Adipocyte (in vitro differentiated cells): ENCODE measurements at regions not wholly inside any gene's neighbourhood (a gene's known extent, or its start where the extent isn't known, plus 50 kb on each side); places are given as distances from the start of the nearest gene placed in this dataset.
"Not testable (repeated sequence)": the region's sequence is repeated elsewhere in the genome, so short reads cannot be mapped to it uniquely, and the experiment has no call there.

Experiments
- DNase-seq: peaks from one replicate; pipeline ENCODE4 v3.0.0-alpha.2; 2015; ENCODE audit warnings: low read depth
- H3K27me3 ChIP-seq: replicated peaks from 2 replicates; pipeline ENCODE4 v1.7.0; 2013; ENCODE audit warnings: mild to moderate bottlenecking, low read length, moderate library complexity; ENCODE audit not compliant: control insufficient read depth, insufficient read depth
- H3K36me3 ChIP-seq: 2 replicates; pipeline ENCODE4 v1.7.0; 2013; ENCODE audit warnings: low read length, mild to moderate bottlenecking, moderate library complexity; ENCODE audit not compliant: control insufficient read depth, insufficient read depth, severe bottlenecking
- H3K4me1 ChIP-seq: 2 replicates; pipeline ENCODE4 v1.7.0; 2013; ENCODE audit warnings: mild to moderate bottlenecking, low read length, moderate library complexity; ENCODE audit not compliant: control insufficient read depth, insufficient read depth
- H3K4me3 ChIP-seq: 2 replicates; pipeline ENCODE4 v1.7.0; 2013; ENCODE audit warnings: mild to moderate bottlenecking, low read length, moderate library complexity
- H3K9ac ChIP-seq: 2 replicates; pipeline ENCODE4 v1.7.0; 2013; ENCODE audit warnings: mild to moderate bottlenecking, low read length, moderate library complexity
- H3K9me3 ChIP-seq: 2 replicates; pipeline ENCODE4 v1.7.0; 2013; ENCODE audit warnings: mild to moderate bottlenecking, low read length, moderate library complexity; ENCODE audit not compliant: control insufficient read depth

DNA sequence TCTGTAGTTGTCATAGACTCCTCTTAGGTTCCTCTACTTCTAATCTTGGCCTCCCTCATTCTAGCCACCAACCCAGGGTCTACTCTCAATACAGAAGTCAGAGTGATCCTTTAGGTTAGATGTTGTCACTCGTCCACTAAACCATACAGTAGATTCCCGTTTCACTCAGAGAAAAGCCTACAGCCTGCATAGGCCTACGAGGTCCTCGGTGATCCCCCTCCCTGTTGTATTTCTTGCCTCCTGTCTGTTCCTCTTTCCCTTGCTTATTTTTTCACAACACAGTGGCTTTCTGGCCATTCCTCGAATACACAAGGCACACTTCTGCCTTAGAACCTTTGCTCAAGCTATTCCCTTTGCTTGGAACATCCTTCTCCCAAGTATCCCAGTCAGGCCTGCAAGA is 183.0 kb upstream of the PRSS1 start:
- no peak overlapping the region for H3K4me3 ChIP-seq

GRCh38 chr7:142564125-142564524 is 185.1 kb upstream of the PRSS1 start:
- peak; percentile 27 for DNase-seq
- not testable (repeated sequence) for H3K9ac ChIP-seq, H3K36me3 ChIP-seq, H3K27me3 ChIP-seq, H3K4me3 ChIP-seq, H3K9me3 ChIP-seq
- peaks cover 63% of the 10 kb centered on the region for H3K4me1 ChIP-seq

More for the DNA sequence above, 183.0 kb upstream of the PRSS1 start:
- Histone ChIP-seq H3K4me1 (peaks cover 56% of the 10 kb centered on the region), H3K27me3 (no peaks in the 10 kb centered on the region), H3K9me3 (no peaks in the 10 kb centered on the region), H3K36me3 (no peaks in the 10 kb centered on the region), H3K9ac (no peak overlapping the region)
- no peak for DNase-seq

GRCh38 chr7:142563470-142563869 is 185.8 kb upstream of the PRSS1 start:
- peaks cover 63% of the 10 kb centered on the region for H3K4me1 ChIP-seq
- no peaks in the 10 kb centered on the region for H3K9me3 ChIP-seq
- DNase-seq: peak; percentile 45
- no peaks in the 10 kb centered on the region for H3K27me3 ChIP-seq
- H3K4me3 ChIP-seq: no peak overlapping the region
- H3K9ac ChIP-seq: no peak overlapping the region
- H3K36me3 ChIP-seq: no peaks in the 10 kb centered on the region

DNA sequence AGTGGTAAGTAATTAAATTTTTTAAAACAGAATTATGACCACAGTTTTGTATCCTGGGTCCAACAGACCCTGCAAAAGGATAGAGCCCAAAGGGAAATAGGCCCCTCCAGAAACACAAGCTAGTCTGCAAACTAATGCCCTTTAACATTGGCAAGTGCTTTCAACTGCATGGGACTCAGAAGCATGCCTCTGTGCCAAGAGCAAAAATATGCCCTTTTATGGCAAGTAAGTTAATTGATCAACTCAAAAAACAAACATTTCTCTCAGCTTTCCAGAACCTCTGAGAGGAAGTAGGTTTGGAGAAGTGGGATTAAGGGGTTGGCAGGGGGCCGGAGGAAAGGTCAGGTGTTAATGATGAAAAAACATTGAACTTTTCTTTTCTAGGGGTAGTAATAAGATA is 186.6 kb upstream of the PRSS1 start:
- H3K27me3 ChIP-seq: no peaks in the 10 kb centered on the region
- H3K9ac ChIP-seq: no peak overlapping the region
- H3K9me3 ChIP-seq: no peaks in the 10 kb centered on the region
- H3K36me3 ChIP-seq: no peaks in the 10 kb centered on the region
- H3K4me1 ChIP-seq: peaks cover 64% of the 10 kb centered on the region
- H3K4me3 ChIP-seq: no peak overlapping the region
- peak; percentile 34 for DNase-seq

GRCh38 chr7:142561396-142561795 is 187.9 kb upstream of the PRSS1 start:
- not testable (repeated sequence) for DNase-seq, H3K27me3 ChIP-seq, H3K9ac ChIP-seq, H3K36me3 ChIP-seq, H3K9me3 ChIP-seq, H3K4me3 ChIP-seq
- H3K4me1 ChIP-seq: peaks cover 64% of the 10 kb centered on the region

GRCh38 chr7:142560770-142561169 is 188.5 kb upstream of the PRSS1 start:
- peaks cover 68% of the 10 kb centered on the region for H3K4me1 ChIP-seq
- not testable (repeated sequence) for H3K9ac ChIP-seq, H3K36me3 ChIP-seq, H3K27me3 ChIP-seq, H3K9me3 ChIP-seq, DNase-seq, H3K4me3 ChIP-seq

- H3K4me3 ChIP-seq: no peak overlapping the region
- H3K9me3 ChIP-seq: no peaks in the 10 kb centered on the region
- H3K27me3 ChIP-seq: no peaks in the 10 kb centered on the region
- peaks cover 73% of the 10 kb centered on the region for H3K4me1 ChIP-seq
- DNase-seq: no peak
- H3K9ac ChIP-seq: no peak overlapping the region
- H3K36me3 ChIP-seq: no peaks in the 10 kb centered on the region
These were observed 189.1 kb upstream of the PRSS1 start for GRCh38 chr7:142560166-142560565.

GRCh38 chr7:142557971-142558582 is 191.2 kb upstream of the PRSS1 start:
- Histone ChIP-seq H3K9ac (peak overlapping the region; percentile 72), H3K9me3 (no peaks in the 10 kb centered on the region), H3K4me1 (peaks cover 82% of the 10 kb centered on the region), H3K4me3 (no peak overlapping the region), H3K27me3 (no peaks in the 10 kb centered on the region), H3K36me3 (no peaks in the 10 kb centered on the region)
- DNase-seq: peak; percentile 52

DNA sequence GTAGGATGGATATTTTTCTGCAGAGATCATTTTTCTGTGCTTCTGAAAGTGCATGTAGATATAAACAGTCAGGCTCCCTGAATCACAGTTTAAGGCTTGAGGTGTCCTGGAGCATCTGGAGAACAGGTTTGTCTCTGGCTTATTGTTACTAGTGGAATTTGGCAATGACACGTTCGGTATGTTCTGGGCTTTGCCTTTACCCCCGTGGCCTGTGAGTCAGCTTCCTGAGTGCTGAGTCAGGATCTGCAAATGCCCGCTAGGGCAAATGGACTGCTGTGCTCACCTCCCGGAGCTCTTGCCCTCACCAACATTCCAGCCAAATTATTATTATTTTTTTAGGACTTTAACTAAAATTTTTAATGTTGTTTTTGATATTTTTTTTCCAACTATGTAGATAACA is 192.5 kb upstream of the PRSS1 start:
- H3K4me3 ChIP-seq: no peak overlapping the region
- H3K27me3 ChIP-seq: no peaks in the 10 kb centered on the region
- H3K4me1 ChIP-seq: peaks cover 71% of the 10 kb centered on the region
- peak overlapping the region; percentile 72 for H3K9ac ChIP-seq
- peak; percentile 94 for DNase-seq
- H3K36me3 ChIP-seq: no peaks in the 10 kb centered on the region
- H3K9me3 ChIP-seq: no peaks in the 10 kb centered on the region

DNA sequence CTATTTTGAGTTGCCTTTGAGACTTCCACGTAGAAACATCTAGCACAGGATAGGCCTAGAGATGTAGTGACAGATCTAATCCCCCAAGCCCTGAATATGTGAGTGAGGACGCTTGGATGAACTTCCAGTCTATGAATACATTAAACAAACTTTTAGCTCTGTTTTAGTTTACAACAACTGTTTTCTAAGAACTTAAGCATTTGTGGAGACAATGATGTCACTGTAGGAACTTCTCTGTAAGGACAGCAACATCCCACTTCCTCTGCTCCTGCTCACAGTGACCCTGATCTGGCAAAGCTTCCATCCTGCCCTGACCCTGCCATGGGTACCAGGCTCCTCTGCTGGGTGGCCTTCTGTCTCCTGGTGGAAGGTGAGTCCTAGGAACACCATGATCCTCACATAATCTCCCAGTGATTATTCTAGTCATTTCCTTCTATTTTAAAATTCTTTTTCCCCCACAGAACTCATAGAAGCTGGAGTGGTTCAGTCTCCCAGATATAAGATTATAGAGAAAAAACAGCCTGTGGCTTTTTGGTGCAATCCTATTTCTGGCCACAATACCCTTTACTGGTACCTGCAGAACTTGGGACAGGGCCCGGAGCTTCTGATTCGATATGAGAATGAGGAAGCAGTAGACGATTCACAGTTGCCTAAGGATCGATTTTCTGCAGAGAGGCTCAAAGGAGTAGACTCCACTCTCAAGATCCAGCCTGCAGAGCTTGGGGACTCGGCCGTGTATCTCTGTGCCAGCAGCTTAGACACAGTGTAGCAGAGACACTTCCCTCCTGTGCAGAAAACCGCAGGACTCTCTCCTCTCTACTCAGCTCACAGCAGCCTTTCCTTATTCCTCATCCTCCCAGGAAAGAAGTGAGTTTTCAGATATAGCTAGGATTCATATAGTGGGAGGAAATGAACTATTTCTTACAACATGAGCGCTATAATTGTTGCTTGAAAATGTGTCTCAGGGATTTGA is 194.4 kb upstream of the PRSS1 start:
- Histone ChIP-seq H3K27me3 (no peaks in the 10 kb centered on the region), H3K4me1 (peaks cover 61% of the 10 kb centered on the region), H3K9ac (peak overlapping the region; percentile 46), H3K36me3 (no peaks in the 10 kb centered on the region), H3K4me3 (no peak overlapping the region), H3K9me3 (no peaks in the 10 kb centered on the region)
- peak; percentile 36 for DNase-seq

GRCh38 chr7:142553216-142553615 is 196.1 kb upstream of the PRSS1 start:
- no peaks in the 10 kb centered on the region for H3K27me3 ChIP-seq
- H3K4me1 ChIP-seq: peaks cover 46% of the 10 kb centered on the region
- H3K9me3 ChIP-seq: no peaks in the 10 kb centered on the region
- no peak overlapping the region for H3K4me3 ChIP-seq
- H3K9ac ChIP-seq: no peak overlapping the region
- DNase-seq: peak; percentile 63
- no peaks in the 10 kb centered on the region for H3K36me3 ChIP-seq
